ENCODE measurements at regions not wholly inside any gene's neighbourhood (a gene's known extent, or its start where the extent isn't known, plus 50 kb on each side); places are given as distances from the start of the nearest gene placed in this dataset.
"Not testable (repeated sequence)": the region's sequence is repeated elsewhere in the genome, so short reads cannot be mapped to it uniquely, and the experiment has no call there.

DNA sequence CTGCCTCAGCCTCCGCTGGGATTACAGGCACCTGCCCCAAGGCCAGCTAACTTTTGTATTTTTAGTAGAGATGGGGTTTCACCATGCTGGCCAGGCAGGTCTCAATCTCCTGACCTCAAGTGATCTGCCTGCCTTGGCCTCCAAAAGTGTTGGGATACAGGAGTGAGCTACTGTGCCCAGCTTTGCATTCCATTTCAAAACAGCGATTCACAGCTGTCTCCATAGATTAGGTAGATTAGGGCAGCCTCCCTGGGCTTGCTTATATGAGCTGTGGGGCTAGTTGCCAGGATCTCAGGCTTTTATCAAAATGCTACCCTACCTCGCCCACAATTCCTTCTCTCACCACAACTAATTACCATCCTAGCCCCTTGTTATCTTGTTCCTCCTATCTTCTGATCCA lies 176.4 kb upstream of the ZKSCAN2 start:
- DNase-seq (ENCODE audit: low read depth), result no peak

DNA sequence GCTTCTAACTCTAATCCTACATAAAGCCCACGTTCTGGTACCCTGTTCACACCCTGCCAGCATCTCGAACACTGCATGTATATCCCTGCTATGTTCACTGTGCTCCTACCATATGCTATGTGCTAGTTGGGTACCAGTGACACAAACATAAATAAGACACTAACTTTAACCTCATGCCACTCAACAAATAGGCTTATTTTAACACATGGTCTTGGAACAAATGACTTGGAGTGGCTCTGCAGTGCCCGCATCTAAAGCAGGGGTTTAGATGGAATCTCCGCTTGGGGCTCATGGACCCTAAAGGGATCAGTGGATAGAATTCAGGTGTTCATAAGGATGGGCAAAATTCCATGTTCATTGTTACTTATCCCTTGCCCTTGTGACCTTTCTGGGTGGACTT lies 175.7 kb upstream of the ZKSCAN2 start:
- no peak for DNase-seq (ENCODE audit: low read depth)

DNA sequence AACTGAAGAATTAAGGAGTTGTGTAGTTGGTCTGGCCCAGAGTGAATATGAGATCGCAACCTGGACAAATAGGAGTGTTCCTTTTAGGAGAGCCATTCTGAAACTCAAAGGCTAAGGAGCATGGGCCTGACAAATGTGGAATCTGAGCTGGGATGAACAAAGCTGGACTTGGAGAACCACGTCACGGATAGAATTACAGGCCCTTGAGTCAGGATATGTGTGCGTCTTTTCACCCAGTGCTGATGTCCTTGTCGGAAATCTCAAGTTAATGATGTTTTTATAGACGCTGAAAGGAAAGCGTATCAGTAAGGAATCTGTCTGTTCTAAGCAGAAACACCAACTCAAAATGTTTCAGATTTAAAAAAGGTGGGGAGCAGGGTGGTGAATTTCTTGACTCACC lies 173.8 kb upstream of the ZKSCAN2 start:
- DNase-seq (ENCODE audit: low read depth), result no peak

DNA sequence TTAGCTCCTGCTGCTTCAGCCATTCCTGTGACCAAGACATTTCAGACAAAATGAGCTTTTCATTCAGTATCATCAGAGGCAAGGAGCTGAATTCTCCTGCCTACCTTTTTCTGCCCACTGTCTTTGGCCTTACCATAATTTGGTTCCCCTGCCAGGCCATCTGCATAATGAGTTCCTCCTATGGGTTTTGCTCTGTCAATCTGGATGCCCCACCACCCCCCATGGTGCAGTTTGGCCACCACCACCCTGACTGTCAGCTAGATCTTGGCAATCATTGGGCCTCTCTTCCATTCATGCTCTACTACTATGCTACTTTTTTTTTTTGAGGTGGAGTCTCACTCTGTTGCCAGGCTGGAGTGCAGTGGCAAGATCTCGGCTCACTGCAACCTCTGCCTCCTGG lies 169.2 kb upstream of the ZKSCAN2 start:
- DNase-seq (ENCODE audit: low read depth), result no peak

DNA sequence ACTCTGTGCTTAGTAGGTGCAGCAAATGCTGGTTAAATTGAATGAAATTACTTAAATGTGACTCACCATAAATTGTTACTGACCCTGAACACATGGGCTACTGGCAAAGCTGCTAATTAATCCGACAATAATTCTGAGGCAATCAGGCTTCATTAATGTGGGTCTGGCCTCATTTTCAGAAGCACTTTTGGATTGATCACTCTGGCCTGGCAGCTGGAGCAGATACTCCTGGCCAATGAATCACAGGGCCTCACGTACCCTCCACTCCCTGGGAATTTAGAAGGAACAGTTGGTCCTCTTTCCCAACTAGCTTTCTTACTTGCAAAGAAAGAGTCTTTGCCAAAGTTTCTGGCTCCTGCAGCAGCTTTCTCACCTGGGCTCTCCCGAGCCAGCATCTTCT lies 162.0 kb upstream of the ZKSCAN2 start:
- DNase-seq (ENCODE audit: low read depth), result no peak

DNA sequence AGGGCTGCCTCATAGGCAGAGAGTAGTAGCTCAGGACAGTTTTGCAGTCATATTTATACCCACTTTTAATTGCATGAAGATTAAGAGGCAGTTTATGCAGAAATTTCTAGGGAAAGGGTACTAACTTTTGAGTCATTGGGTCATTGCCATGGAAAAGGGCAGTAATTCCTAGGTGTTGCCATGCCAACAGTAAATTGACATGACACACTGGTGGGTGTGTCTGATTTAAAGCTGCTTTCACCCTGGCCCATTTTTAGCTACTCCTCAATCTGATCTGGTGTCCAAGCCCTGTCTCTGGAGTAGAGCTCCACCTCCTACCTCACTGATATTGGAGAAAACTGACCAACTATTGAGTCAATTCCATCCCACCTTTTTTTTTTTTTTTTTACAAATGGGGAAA lies 161.5 kb upstream of the ZKSCAN2 start:
- DNase-seq (ENCODE audit: low read depth), result no peak

DNA sequence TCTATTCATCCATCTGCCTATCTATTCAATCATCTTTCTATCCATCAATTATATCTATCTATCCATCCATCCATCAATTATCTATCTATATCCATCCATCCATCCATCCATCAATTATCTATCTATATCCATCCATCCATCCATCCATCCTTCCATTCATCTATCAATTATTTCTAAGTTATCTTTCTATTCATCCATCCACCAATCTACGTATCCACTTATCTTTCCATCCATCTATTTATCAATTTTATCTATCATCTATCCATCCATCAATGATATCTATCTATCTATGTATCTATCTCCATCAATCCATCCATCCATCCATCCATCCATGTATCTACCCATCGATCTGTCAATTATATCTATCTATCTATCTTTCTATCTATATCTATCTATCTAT lies 158.4 kb upstream of the ZKSCAN2 start:
- DNase-seq (ENCODE audit: low read depth), result no peak

DNA sequence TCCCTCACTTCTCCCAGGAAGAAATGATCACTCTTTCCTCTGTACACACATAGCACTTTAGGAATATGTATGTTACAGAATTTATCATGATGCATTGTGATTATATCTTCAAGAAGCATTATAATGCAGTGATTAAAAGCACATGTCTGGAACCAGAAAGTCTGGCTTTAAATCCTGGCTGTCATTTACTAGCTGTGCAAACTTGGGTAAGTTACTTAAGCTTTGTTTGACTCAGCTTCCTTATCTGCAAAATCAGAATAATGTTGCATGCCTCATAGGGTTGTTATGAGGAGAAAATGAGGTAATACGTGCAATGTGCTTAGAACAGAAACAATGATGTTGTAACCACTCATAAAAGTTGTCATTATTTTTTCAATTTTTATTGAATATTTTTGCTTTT lies 156.3 kb upstream of the ZKSCAN2 start:
- no peak for DNase-seq (ENCODE audit: low read depth)

DNA sequence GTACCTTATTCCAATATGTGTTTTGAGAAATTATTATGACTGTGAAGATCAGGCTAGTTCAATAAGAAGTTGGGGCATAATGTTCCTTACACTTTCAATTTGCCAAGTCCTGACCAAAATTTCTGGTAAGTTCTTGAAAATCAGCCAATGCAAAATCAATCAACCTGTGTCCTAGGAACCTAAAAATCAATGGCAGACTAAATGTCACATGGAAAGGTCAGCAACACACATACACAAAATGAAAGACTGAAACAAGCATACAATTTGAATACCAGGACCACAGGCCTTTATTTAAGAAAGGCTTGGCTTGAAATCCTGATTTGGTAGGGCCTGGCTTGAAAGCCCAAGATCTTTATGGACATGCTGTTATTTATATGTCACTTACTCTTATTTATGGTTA lies 155.5 kb upstream of the ZKSCAN2 start:
- no peak for DNase-seq (ENCODE audit: low read depth)

DNA sequence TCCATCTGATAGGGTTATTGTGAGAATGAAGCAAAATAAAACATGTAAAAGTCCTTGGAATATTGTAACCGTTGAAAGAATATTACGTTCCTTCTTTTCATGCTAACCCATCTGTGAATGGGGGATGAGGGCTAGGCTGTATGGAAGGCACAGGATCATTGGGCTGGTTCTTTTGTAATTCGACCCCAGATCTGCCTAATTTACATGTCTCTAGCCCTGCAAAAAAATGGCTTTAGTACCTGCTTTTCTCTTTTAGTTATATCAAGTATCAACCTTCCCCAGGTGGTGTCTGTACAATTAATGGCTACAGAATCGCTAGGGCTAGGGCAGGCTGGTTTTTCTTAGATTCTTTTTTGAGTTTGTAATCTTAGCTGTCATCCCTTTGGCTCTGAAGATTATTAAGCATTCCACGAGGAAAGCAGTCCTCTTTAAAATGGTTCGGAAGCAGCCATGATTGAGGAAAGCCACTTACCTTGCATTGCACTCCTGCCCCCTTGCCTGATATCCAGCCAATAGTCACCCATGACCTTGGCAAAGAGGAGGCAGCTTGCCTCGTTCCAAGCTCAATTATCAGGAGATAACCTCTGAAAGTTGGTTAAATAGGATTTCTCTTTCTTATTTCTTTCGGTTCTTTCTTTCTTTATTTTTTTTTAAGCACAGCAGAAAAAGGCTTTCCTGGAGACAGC lies 153.9 kb upstream of the ZKSCAN2 start:
- DNase-seq (ENCODE audit: low read depth), result no peak

DNA sequence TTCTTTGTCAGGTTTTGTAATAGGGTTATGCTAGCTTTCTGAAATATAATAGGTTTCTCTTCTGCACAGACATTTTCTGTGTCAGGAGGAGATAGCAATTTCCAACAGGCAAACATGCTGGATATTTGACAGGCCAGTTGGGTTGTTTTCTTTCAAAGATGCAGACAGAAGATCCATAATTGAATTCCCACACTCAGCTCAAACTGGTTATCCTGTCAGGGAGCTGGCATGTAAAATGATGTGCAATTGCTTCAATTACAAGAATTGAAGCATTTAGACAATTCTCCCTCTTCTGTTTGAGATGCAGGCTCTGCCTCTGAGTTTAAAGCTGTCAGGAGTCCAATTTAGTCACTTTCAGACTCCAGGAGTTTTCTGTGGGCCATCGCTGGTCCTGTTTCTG lies 146.2 kb upstream of the ZKSCAN2 start:
- DNase-seq (ENCODE audit: low read depth), result no peak

DNA sequence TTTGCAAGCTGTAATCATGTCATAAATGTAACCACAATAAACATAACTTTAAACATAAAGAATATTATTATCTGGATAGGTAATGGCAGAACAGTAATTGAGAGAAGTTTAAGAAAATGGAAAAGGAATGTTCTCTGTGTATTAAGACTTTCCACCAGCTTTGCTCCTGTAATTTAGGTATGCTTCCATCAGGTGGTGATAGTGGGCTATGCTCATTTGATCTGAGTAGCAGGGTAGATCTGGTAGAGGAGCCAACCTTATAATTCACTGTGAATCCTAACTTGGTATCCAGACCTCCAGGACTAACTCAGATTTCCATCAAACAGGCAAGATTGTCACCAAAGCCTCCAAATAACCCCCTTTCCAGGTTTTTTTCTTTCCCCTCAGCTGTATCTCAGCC lies 137.9 kb upstream of the ZKSCAN2 start:
- no peak for DNase-seq (ENCODE audit: low read depth)

DNA sequence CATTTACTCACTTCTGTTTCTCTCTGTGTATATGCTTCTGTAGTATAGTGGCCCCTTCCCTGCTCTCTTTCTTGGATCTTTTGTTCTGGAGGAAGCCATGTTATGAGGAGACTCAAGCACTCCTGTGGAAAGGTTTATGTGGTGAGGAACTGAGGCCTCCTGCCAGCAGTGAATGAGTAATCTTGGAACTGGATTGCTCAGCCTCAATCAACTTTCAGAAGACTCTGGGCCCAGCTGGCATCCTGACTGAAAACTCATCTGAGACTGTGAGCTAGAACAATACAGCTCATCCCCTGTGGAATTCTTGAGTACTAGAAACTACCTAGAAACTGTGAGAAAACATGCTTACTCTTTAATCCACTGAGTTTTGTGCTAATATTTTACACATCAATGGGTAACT lies 133.1 kb upstream of the ZKSCAN2 start:
- DNase-seq (ENCODE audit: low read depth), result no peak

DNA sequence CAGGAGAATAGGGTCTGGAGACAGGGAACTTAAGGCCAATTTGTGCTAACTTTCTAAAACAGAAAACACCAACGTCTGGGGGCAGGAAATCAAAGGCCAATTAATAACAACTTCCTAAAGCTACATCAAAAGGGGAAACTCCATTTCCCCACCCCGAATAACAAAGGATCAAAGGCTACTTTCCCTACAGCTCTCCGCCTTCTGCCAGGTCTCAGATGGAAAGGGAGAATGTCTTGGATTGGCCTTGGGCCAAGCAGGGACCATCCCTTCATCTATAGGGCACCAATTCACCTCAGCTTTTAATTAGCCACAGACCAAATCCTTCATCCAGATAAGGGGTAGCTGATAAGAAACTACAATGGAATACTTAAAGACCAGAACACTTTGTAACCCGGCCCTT lies 116.9 kb upstream of the ZKSCAN2 start:
- no peak for DNase-seq (ENCODE audit: low read depth)

DNA sequence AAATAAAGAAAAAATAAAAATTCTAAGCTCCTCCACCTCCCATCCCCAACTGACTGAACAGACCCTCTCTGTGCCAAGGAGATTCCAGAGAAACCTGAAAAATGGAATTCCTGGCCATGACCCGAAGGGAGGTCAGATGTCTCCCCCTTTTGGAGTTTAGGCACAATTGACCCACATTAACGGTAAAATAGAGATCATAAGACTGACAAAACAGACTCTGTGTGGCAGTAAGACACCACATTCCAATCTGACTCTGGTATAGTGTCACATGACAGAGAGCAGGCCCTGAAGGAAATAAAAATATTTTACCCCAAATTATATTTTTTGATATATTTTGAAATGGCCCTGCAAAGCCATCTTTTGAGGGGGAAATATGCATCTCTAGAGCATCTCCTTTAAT lies 115.1 kb upstream of the ZKSCAN2 start:
- no peak for DNase-seq (ENCODE audit: low read depth)

DNA sequence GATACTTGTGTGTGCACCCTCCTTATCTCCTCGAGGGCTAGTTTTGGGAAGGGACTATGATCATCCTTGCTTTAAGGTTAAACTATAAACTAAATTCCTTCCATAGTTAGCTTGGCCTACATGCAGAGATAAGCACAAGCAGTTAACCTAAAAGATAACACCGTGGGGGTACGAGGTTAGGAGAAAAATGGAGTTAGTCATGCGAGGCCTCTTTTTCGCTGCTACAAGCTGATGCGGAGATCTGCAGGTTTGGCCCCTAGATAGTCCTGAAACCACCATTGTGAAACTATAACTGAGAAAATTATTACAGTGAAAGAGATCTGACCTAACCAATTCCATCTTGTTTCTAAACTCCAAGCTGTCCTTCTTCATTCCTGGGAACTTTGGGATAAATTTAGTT lies 113.7 kb upstream of the ZKSCAN2 start:
- no peak for DNase-seq (ENCODE audit: low read depth)

DNA sequence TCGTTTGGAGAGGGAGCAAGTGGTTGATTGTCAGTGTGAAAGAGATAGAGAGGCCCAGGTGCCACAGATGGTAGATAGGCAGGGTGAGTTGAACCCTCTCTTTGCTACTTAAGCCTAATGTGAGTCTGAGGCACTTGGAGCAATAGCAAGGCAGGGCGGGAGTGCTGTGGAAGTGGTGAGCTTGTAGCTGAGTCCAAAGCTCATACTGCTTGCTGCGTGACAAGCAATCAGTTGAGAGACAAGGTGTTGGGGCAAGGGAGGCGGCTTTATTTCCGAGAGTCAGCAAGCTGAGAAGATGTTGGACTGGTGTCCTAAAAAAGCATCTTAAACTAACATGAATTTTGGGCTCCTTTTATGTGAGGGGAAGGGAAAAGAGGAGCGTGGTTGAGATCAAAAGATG lies 112.9 kb upstream of the ZKSCAN2 start:
- no peak for DNase-seq (ENCODE audit: low read depth)

DNA sequence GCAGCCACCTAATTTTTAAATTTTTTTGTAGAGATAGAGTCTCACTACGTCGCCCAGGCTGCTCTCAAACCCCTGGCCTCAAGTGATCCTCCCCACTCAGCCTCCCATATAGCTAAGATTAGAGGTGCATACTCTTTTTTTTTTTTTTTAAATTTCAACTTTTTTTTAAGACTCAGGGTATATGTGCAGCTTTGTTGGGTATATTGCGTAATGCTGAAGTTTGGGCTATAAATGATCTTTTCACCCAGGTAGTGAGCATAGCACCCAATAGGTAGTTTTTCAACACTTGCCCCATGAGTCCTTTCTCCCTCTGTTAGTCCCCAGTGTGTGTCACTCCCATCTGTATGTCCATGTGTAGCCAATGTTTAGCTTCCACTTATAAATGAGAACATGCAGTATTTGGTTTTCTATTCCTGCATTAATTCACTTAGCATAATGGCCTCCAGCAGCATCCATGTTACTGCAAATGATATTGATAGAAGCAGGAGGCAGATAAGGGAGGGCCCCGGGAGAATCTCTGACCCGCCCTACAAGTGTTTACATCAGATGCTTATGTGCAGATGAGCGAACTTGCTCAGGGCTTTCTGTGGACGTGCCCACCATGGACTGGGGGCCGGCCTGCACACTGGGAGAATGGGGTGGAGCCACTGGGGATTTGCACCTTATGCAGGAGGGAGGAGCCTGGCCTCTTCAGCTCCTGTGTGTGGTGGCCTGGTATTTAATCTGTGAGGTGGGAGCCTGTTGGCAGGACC lies 110.3 kb upstream of the ZKSCAN2 start:
- no peak for DNase-seq (ENCODE audit: low read depth)

DNA sequence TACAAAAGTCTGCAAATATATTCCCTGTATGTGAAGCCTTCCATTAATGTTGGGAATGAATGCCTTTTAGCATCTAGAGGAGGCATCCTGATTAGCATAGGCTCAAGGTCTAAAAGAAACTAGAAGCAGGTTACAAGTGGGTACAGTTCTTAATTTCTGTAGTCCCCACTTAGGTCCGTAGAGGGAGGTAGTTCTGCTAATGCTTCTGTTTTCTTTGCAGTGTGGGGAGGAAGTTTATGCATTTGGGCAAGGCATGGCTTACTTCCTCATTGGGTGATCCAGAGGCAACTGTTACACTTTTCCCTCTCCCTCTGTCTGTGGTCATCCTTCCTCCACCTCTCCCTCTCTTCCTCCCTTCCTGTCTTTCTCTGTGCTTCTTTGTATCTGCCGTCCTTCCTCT lies 108.4 kb upstream of the ZKSCAN2 start:
- no peak for DNase-seq (ENCODE audit: low read depth)

DNA sequence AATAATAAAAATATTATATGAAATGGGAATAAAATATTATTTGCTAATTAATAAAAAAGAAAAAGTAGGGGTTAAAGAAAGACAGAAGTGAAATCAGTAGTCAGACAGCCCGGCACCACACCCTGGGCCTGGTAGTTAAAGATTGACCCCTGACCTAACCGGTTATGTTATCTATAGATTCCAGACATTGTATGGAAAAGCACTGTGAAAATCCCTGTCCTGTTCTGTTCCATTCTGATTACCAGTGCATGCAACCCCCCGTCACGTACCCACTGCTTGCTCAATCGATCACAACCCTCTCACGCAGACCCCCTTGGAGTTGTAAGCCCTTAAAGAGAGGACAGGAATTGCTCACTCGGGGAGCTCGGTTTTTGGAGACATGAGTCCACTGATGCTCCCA lies 101.9 kb upstream of the ZKSCAN2 start:
- DNase-seq (ENCODE audit: low read depth), result not testable (repeated sequence)

DNA sequence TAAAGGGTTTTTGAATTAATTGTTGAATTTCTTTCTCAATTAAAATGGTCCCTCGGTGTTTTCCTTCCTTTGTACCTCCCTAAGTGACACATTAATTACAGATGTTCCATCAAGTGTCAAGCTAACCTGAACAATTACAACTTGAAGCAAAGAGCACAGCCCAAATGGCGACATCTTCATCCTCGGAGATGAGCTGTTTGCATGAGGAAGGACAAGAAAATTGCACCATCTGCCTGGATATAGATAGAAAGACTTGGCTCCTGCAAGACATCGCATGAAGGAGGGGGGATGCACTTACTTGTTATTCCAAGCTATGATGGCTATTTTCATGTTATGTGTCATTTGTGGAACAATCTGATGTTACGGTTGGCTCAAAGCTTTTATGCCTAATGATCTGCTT lies 86.4 kb upstream of the ZKSCAN2 start:
- no peak for DNase-seq (ENCODE audit: low read depth)

DNA sequence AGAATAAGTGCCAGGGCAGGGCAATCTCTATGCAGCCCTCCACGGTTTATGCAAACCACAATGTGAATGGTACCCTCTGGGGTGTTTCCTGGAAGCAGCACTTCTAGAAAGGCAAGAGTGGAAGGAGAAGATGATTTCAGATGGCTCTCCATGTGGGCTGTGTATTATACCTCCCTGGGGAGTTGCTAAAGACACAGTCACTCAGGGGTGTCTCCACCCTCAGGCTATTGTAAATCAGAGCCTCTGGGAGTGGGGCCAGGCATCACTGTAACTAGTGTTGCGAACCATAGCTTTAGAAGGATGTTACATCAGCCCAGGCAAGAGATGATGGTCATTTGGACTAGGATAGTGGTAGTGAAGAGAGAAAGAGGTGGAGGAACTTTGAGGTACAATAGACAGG lies 83.3 kb upstream of the ZKSCAN2 start:
- no peak for DNase-seq (ENCODE audit: low read depth)

DNA sequence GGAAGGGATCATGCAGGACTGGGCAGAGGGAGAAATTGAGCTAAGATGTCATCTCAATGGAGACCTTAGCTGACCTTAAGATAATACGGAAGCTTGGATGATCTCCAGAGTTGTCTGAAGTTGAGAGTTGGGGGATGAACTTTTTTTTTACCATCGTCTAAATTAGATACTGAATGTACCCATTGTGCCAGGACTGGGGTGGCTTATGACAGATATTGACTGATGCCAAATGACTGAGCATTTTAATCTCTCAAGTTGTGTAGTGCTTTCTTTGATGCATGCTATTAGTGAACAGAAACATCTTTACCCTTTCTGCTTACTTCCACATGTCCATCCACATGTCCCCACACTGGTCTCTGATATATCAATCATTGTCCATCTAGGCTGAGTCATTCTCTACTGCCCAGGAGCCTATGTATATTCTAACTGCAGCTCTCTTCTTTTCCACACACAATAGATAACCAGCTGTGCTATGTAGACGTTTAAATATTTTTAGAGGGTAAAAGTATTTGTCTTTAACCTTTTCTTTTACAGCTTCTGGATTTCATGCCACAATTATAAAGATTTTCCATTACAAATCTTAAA lies 60.2 kb upstream of the ZKSCAN2 start:
- no peak for DNase-seq (ENCODE audit: low read depth)

DNA sequence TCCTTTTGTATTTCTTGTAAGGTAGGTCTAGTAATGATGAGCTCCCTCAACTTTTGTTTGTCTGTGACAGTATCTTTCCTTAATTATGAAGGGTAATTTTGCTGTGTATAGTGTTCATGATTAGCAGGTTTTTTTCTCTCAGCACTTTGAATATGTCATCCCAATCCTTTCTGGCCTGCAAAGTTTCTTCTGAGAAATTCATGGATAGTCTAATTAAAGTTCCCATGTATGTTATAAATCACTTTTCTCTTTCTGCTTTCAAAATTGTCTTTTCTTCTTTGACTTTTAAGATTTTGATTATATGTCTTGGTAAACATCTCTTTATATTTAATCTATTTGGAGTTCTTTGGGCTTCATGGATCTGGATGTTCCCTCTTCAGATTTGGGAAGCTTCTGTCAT lies 54.3 kb upstream of the ZKSCAN2 start:
- DNase-seq (ENCODE audit: low read depth), result no peak
